H9 (cell line): ENCODE measurements at regions not wholly inside any gene's neighbourhood (a gene's known extent, or its start where the extent isn't known, plus 50 kb on each side); places are given as distances from the start of the nearest gene placed in this dataset.

Source experiments
- DNase-seq: peaks from one replicate; pipeline ENCODE4 v3.0.0-alpha.2; 2017
- H2AFZ ChIP-seq: one replicate; pipeline ENCODE4 v1.6.1; 2013; ENCODE audit warnings: mild to moderate bottlenecking, low read length, control low read depth, moderate library complexity
- H2AK5ac ChIP-seq: 2 replicates; pipeline ENCODE4 v1.6.1; 2013; ENCODE audit warnings: low read length, control low read depth, mixed read lengths; ENCODE audit not compliant: insufficient read length
- H2BK120ac ChIP-seq: one replicate; pipeline ENCODE4 v1.6.1; 2013; ENCODE audit warnings: low read depth, mild to moderate bottlenecking, low read length, control low read depth, inconsistent platforms; ENCODE audit not compliant: poor library complexity, severe bottlenecking
- H2BK12ac ChIP-seq: 2 replicates; pipeline ENCODE4 v1.6.1; 2013; ENCODE audit warnings: low read length, control low read depth, mixed read lengths, low read depth; ENCODE audit not compliant: insufficient read length
- H2BK15ac ChIP-seq: 2 replicates; pipeline ENCODE4 v1.6.1; 2013; ENCODE audit warnings: low read depth, low read length, control low read depth
- H2BK20ac ChIP-seq: one replicate; pipeline ENCODE4 v1.6.1; 2013; ENCODE audit warnings: low read depth, mild to moderate bottlenecking, low read length, control low read depth, inconsistent platforms; ENCODE audit not compliant: poor library complexity, severe bottlenecking
- H2BK5ac ChIP-seq: 2 replicates; pipeline ENCODE4 v1.6.1; 2013; ENCODE audit warnings: low read length, control low read depth, mixed read lengths; ENCODE audit not compliant: insufficient read length
- H3K14ac ChIP-seq: 2 replicates; pipeline ENCODE4 v1.6.1; 2013; ENCODE audit warnings: low read length, control low read depth; ENCODE audit not compliant: insufficient read depth
- H3K18ac ChIP-seq: 2 replicates; pipeline ENCODE4 v1.6.1; 2013; ENCODE audit warnings: low read depth, mild to moderate bottlenecking, mixed read lengths, low read length, control low read depth; ENCODE audit not compliant: insufficient read length
- H3K23ac ChIP-seq: 2 replicates; pipeline ENCODE4 v1.6.1; 2013; ENCODE audit warnings: low read length, control low read depth, mixed read lengths, low read depth; ENCODE audit not compliant: insufficient read length
- H3K23me2 ChIP-seq: 2 replicates; pipeline ENCODE4 v1.6.1; 2013; ENCODE audit warnings: low read depth, mild to moderate bottlenecking, mixed read lengths, low read length, control low read depth; ENCODE audit not compliant: insufficient read length, poor library complexity, severe bottlenecking
- H3K27ac ChIP-seq: 2 replicates; pipeline ENCODE4 v1.5.1; 2013; ENCODE audit warnings: low read length, control low read depth, mixed read lengths, low read depth; ENCODE audit not compliant: insufficient read length
- H3K27me3 ChIP-seq: 2 replicates; pipeline ENCODE4 v1.6.1; 2013; ENCODE audit warnings: low read length, control low read depth, inconsistent platforms; ENCODE audit not compliant: insufficient read depth
- H3K4ac ChIP-seq: 2 replicates; pipeline ENCODE4 v1.6.1; 2013; ENCODE audit warnings: low read depth, mild to moderate bottlenecking, control low read depth, inconsistent platforms, low read length, moderate library complexity
- H3K4me1 ChIP-seq: 2 replicates; pipeline ENCODE4 v1.6.1; 2013; ENCODE audit warnings: low read length, control low read depth, inconsistent platforms; ENCODE audit not compliant: insufficient read depth
- H3K4me2 ChIP-seq: 2 replicates; pipeline ENCODE4 v1.6.1; 2013; ENCODE audit warnings: low read length, control low read depth, mixed read lengths; ENCODE audit not compliant: insufficient read length, insufficient read depth
- H3K56ac ChIP-seq: 2 replicates; pipeline ENCODE4 v1.6.1; 2013; ENCODE audit warnings: low read depth, mild to moderate bottlenecking, mixed read lengths, low read length, control low read depth; ENCODE audit not compliant: insufficient read length
- H3K79me1 ChIP-seq: 2 replicates; pipeline ENCODE4 v1.6.1; 2013; ENCODE audit warnings: low read depth, mild to moderate bottlenecking, moderate library complexity, low read length, control low read depth, inconsistent platforms; ENCODE audit not compliant: insufficient read depth, poor library complexity, severe bottlenecking
- H3K79me2 ChIP-seq: 2 replicates; pipeline ENCODE4 v1.6.1; 2013; ENCODE audit warnings: low read length, control low read depth, inconsistent platforms; ENCODE audit not compliant: insufficient read depth
- H3K9ac ChIP-seq: 2 replicates; pipeline ENCODE4 v1.6.1; 2013; ENCODE audit warnings: low read length, control low read depth, mixed read lengths; ENCODE audit not compliant: insufficient read length; ENCODE audit errors: extremely low read depth
- H3K9me3 ChIP-seq: one replicate; pipeline ENCODE4 v1.6.1; 2013; ENCODE audit warnings: low read depth, low read length, inconsistent platforms; ENCODE audit not compliant: control insufficient read depth
- H3T11ph ChIP-seq: one replicate; pipeline ENCODE4 v1.6.1; 2013; ENCODE audit warnings: mild to moderate bottlenecking, low read length, control low read depth, inconsistent platforms
- H4K20me1 ChIP-seq: one replicate; pipeline ENCODE4 v1.6.1; 2013; ENCODE audit not compliant: control insufficient read depth, insufficient read length, insufficient read depth
- H4K5ac ChIP-seq: 2 replicates; pipeline ENCODE4 v1.6.1; 2013; ENCODE audit warnings: low read depth, mild to moderate bottlenecking, mixed read lengths, low read length, control low read depth; ENCODE audit not compliant: insufficient read length
- H4K8ac ChIP-seq: replicated peaks from 2 replicates; pipeline ENCODE4 v1.6.1; 2013; ENCODE audit warnings: low read length, control low read depth, mixed read lengths, low read depth; ENCODE audit not compliant: insufficient read length
- H4K91ac ChIP-seq: 2 replicates; pipeline ENCODE4 v1.6.1; 2013; ENCODE audit warnings: low read depth, mild to moderate bottlenecking, moderate library complexity, mixed read lengths, low read length, control low read depth; ENCODE audit not compliant: insufficient read length
- H3K27ac Mint-ChIP-seq, 3 experiments: 2 replicates in 2 of 3; 3 replicates in 1 of 3; pipeline ENCODE4 v1.8.0; 2020 to 2021; ENCODE audit warnings: mixed read lengths in 3 of 3, mild to moderate bottlenecking in 1 of 3, moderate library complexity in 1 of 3
- H3K27me3 Mint-ChIP-seq: 2 replicates; pipeline ENCODE4 v1.8.0; 2021; ENCODE audit warnings: low read depth, mild to moderate bottlenecking, moderate library complexity, mixed read lengths
- H3K36me3 Mint-ChIP-seq, 3 experiments: 2 replicates in 2 of 3; 3 replicates in 1 of 3; pipeline ENCODE4 v1.8.0; 2020 to 2021; ENCODE audit warnings: low read depth in 3 of 3, mixed read lengths in 3 of 3; ENCODE audit not compliant: insufficient read depth in 1 of 3
- H3K4me1 Mint-ChIP-seq, 2 experiments: 2 replicates each; pipeline ENCODE4 v1.8.0; 2020; ENCODE audit warnings: mixed read lengths in 2 of 2
- H3K4me3 Mint-ChIP-seq, 2 experiments: 2 replicates in 1 of 2; 3 replicates in 1 of 2; pipeline ENCODE4 v1.8.0; 2020 to 2021; ENCODE audit warnings: mild to moderate bottlenecking in 2 of 2, mixed read lengths in 2 of 2, moderate library complexity in 1 of 2
- H3K9me3 Mint-ChIP-seq, 2 experiments: 2 replicates in 1 of 2; 3 replicates in 1 of 2; pipeline ENCODE4 v1.8.0; 2020; ENCODE audit warnings: mild to moderate bottlenecking in 2 of 2, mixed read lengths in 2 of 2, moderate library complexity in 1 of 2
- CTCF ChIP-seq: fragments of 200-600 bp; sonication (generic); conservative IDR thresholded peaks from 3 replicates; pipeline ENCODE4 v1.8.0; 2021; ENCODE audit warnings: antibody characterized with exemption, mild to moderate bottlenecking
- WGBS: extraction: QIAGEN DNeasy Blood & Tissue Kit; methylation state at CpG from one replicate; pipeline ENCODE4 v1.1.7; 2013; ENCODE audit warnings: missing lambda C conversion rate, low lambda C conversion rate, mixed read lengths; ENCODE audit not compliant: insufficient read length; ENCODE audit errors: extremely low coverage; 5-methylcytosine and 5-hydroxymethylcytosine counted together

DNA sequence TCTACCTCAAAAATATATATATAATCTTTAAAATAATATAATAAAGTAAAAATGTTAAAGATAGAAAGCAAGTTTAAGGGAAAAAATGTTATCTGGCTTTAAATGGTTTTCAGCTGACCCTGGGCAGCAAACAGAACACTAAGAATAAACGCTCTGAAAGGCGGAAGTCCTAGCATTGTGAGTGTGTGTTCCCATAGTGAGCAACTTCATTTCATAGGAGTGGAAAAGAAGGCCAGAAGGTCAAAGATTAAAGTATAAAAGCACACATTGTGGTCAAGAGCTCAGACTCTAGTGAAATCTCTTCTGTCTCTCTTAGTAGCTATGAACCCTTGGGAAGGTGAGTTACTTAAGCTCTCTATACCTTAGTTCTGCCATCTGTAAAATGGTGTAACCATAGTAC is 374.4 kb downstream of the ENC1 start:
- H3K9me3 ChIP-seq = no peaks in the 10 kb centered on the region
- H2BK20ac ChIP-seq = no peak overlapping the region
- no peak overlapping the region for H3K4ac ChIP-seq
- H3K14ac ChIP-seq = no peak overlapping the region
- H3T11ph ChIP-seq = no peak overlapping the region
- no peak overlapping the region for H2BK120ac ChIP-seq
- DNase-seq = no peak
- peaks cover 16 to 17% of the 10 kb centered on the region in 2 experiments for H3K4me1 Mint-ChIP-seq
- no peak overlapping the region for H4K91ac ChIP-seq
- H2BK5ac ChIP-seq = no peak overlapping the region
- H4K20me1 ChIP-seq = no peaks in the 10 kb centered on the region
- no peak overlapping the region for H2BK15ac ChIP-seq
- H3K9ac ChIP-seq = no peak overlapping the region
- no peak overlapping the region for H3K4me3 Mint-ChIP-seq
- H3K56ac ChIP-seq = no peak overlapping the region
- no peaks in the 10 kb centered on the region for H3K23me2 ChIP-seq
- H3K27me3 ChIP-seq = no peaks in the 10 kb centered on the region
- no peaks in the 10 kb centered on the region for H3K36me3 Mint-ChIP-seq
- no CpG with 5 or more reads among the region's 2 CpGs for WGBS
- H3K79me1 ChIP-seq = no peaks in the 10 kb centered on the region
- no peaks in the 10 kb centered on the region for H3K4me1 ChIP-seq
- no peak overlapping the region for H3K4me2 ChIP-seq
- no peaks in the 10 kb centered on the region for H3K79me2 ChIP-seq
- H3K27ac Mint-ChIP-seq = no peak overlapping the region
- H3K27me3 Mint-ChIP-seq = no peaks in the 10 kb centered on the region
- no peak overlapping the region for H3K18ac ChIP-seq
- no peaks in the 10 kb centered on the region for H3K9me3 Mint-ChIP-seq
- H4K5ac ChIP-seq = no peak overlapping the region
- H2AFZ ChIP-seq = no peak overlapping the region
- no peak overlapping the region for H3K23ac ChIP-seq
- H3K27ac ChIP-seq = no peak overlapping the region
- H4K8ac ChIP-seq = no peak overlapping the region
- H2AK5ac ChIP-seq = no peak overlapping the region
- no peak for TF ChIP-seq CTCF
- H2BK12ac ChIP-seq = no peak overlapping the region
